GM12865 (cell line): ENCODE measurements at regions not wholly inside any gene's neighbourhood (a gene's known extent, or its start where the extent isn't known, plus 50 kb on each side); places are given as distances from the start of the nearest gene placed in this dataset.

ENCODE experiments used
- DNase-seq: peaks from one replicate; pipeline ENCODE4 v3.0.0; 2010; ENCODE audit warnings: low read depth
- H3K4me3 ChIP-seq: 2 replicates; pipeline ENCODE4 v1.5.1; 2011; ENCODE audit warnings: mild to moderate bottlenecking, low read depth, low read length, control low read depth
- TF ChIP-seq, protein P1 (sequence below): IDR thresholded peaks from 2 replicates; pipeline ENCODE4 v1.5.1; 2011; ENCODE audit warnings: low read length, control low read depth, low read depth, inconsistent platforms; ENCODE audit not compliant: insufficient read depth; ENCODE audit errors: missing control alignments

GRCh38 chr5:173527671-173528070 is 88.8 kb downstream of the BOD1 start:
- TF ChIP-seq, protein P1, sequence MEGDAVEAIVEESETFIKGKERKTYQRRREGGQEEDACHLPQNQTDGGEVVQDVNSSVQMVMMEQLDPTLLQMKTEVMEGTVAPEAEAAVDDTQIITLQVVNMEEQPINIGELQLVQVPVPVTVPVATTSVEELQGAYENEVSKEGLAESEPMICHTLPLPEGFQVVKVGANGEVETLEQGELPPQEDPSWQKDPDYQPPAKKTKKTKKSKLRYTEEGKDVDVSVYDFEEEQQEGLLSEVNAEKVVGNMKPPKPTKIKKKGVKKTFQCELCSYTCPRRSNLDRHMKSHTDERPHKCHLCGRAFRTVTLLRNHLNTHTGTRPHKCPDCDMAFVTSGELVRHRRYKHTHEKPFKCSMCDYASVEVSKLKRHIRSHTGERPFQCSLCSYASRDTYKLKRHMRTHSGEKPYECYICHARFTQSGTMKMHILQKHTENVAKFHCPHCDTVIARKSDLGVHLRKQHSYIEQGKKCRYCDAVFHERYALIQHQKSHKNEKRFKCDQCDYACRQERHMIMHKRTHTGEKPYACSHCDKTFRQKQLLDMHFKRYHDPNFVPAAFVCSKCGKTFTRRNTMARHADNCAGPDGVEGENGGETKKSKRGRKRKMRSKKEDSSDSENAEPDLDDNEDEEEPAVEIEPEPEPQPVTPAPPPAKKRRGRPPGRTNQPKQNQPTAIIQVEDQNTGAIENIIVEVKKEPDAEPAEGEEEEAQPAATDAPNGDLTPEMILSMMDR = no peak
- DNase-seq = no peak
- H3K4me3 ChIP-seq = no peak overlapping the region

- DNase-seq = no peak
- H3K4me3 ChIP-seq = no peak overlapping the region
- TF ChIP-seq, protein P1 = no peak
Observed at GRCh38 chr5:173524136-173524535, 92.3 kb downstream of the BOD1 start.

DNA sequence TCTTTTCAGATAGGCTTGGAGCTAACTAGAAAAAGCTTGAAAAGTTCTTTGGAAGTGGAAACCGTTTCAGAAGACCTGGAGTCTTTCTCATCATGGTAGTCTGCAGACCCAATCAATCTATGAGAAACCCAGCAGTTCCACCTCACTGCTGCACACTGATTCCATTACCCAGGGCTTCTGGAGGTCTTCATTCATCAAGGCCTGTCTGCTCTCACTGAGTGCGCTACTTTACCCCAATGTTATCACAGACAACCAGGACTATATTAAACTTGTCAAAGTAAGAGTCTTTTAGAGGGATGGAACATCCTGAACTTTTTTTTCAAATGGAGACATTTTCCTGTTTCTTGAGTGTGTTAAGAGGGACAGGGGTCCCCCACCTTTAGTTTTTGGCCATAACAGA is 93.1 kb downstream of the BOD1 start:
- TF ChIP-seq, protein P1 = no peak
- DNase-seq = no peak
- H3K4me3 ChIP-seq = no peak overlapping the region

GRCh38 chr5:173522518-173522917 is 93.9 kb downstream of the BOD1 start:
- no peak for DNase-seq
- no peak overlapping the region for H3K4me3 ChIP-seq
- TF ChIP-seq, protein P1 = no peak

DNA sequence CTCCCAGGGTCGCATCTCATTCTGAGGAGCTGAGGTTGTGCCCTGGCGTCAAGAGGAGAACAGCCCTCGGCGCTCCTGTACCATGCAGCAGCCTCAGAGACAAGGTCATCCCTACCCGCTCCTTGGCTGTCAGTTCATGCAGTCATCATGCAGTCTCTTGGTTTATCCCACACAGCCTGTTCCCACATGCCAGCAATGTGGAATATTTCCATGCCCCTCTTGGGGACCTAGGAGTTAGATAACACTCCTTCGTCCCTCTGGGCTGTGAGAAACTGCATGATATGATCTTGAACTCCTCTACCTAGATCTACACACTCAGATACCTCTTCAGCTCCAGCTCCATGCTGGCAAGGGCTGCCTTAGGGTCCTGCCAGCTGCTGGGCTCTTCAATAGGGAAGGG is 97.6 kb downstream of the BOD1 start:
- TF ChIP-seq, protein P1 = no peak
- no peak for DNase-seq
- H3K4me3 ChIP-seq = no peak overlapping the region

- TF ChIP-seq, protein P1 = no peak
Observed at GRCh38 chr5:173517648-173518047, 98.8 kb downstream of the BOD1 start.

GRCh38 chr5:173515526-173515925 is 100.9 kb downstream of the BOD1 start:
- no peak overlapping the region for H3K4me3 ChIP-seq
- TF ChIP-seq, protein P1 = no peak
- no peak for DNase-seq

More at GRCh38 chr5:173517648-173518047, 98.8 kb downstream of the BOD1 start:
- H3K4me3 ChIP-seq = no peak overlapping the region
- no peak for DNase-seq
